ENCODE measurements at regions not wholly inside any gene's neighbourhood (a gene's known extent, or its start where the extent isn't known, plus 50 kb on each side); places are given as distances from the start of the nearest gene placed in this dataset.

DNA sequence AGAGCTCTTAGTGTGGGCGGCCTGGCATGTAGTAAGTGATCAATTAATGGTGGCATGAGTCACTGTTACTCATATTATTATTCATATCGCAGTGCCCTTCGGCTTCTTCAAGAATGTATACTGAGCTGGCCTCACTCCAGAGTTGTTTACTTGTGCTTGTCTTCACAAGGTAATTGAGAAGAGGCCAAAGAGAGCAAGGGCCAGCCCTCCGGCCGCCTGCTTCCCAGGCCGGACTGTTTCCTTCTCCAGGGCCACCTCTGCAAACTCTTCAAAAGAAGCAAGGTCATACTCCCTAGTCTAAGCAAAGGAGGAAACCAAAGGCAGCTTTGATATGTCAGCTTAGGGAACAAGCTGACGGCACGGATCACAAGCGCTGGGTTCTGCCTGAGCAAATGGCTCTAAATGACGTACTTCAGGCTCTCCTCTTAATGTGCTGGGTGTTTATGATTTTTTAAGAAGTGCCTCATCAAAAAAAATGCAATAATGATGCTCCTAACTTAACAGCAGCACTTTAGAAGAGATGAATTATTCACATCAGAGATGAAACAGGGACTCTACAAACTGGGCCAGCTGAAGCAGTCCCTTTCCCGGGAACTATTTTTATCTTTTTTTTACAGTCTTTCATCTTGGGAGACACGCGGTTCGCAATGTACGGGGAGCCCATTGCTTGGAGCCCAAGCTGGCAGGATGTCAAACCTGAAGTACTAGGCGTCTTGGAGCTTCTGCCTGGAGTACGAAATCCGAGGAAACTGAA lies 65.6 kb upstream of the DLK1 start:
- TF ChIP-seq MAX (IDR thresholded peaks at IDR 0.05; ENCODE audit: insufficient read depth, insufficient read length) (no peak), CTCF (IDR thresholded peaks at IDR 0.05; ENCODE audit: extremely low read depth in 1 of 2, insufficient read depth in 1 of 2, low read depth in 1 of 2, low read length in 2 of 2) (no peak), JUN (IDR thresholded peaks at IDR 0.05; ENCODE audit: borderline replicate concordance, insufficient read depth, insufficient read length, low read depth) (no peak), EZH2 (IDR thresholded peaks at IDR 0.05; ENCODE audit: borderline replicate concordance, low read depth, low read length, severe bottlenecking) (no peak), POLR2AphosphoS5 (IDR thresholded peaks at IDR 0.05; ENCODE audit: insufficient read depth, low read depth, low read length) (no peak), POLR2A (IDR thresholded peaks at IDR 0.05; ENCODE audit: low read depth, low read length) (no peak), GATA2 (IDR thresholded peaks at IDR 0.05; ENCODE audit: insufficient read depth, insufficient read length, low read depth, low read length) (no peak), MYC (IDR thresholded peaks at IDR 0.05; ENCODE audit: low read depth, low read length) (no peak), FOS (IDR thresholded peaks at IDR 0.05; ENCODE audit: borderline replicate concordance, insufficient read depth, low read length) (no peak)
